MM.1S (cell line): ENCODE measurements at regions not wholly inside any gene's neighbourhood (a gene's known extent, or its start where the extent isn't known, plus 50 kb on each side); places are given as distances from the start of the nearest gene placed in this dataset.

Experiments
- DNase-seq: peaks from one replicate; pipeline ENCODE4 v3.0.0-alpha.2; 2015
- H2AFZ ChIP-seq: fragments of 300-600 bp; sonication (generic); 2 replicates; pipeline ENCODE4 v1.6.0; 2016; ENCODE audit warnings: antibody characterized with exemption, low read length
- H3F3A ChIP-seq: fragments of 300-600 bp; sonication (generic); 2 replicates; pipeline ENCODE4 v1.6.1; 2016; ENCODE audit warnings: mild to moderate bottlenecking, antibody characterized with exemption, low read length, moderate library complexity, mixed read lengths; ENCODE audit not compliant: insufficient read depth
- H3K27ac ChIP-seq: fragments of 300-600 bp; sonication (generic); 2 replicates; pipeline ENCODE4 v1.5.1; 2016; ENCODE audit warnings: mild to moderate bottlenecking, low read length
- H3K27me3 ChIP-seq: fragments of 300-600 bp; sonication (generic); replicated peaks from 2 replicates; pipeline ENCODE4 v1.6.0; 2016; ENCODE audit warnings: low read length; ENCODE audit not compliant: insufficient read depth
- H3K36me3 ChIP-seq: fragments of 300-600 bp; sonication (generic); replicated peaks from 2 replicates; pipeline ENCODE4 v1.6.1; 2016; ENCODE audit warnings: mild to moderate bottlenecking, low read length, mixed read lengths; ENCODE audit not compliant: insufficient read depth
- H3K4me1 ChIP-seq: fragments of 300-600 bp; sonication (generic); 2 replicates; pipeline ENCODE4 v1.6.1; 2016; ENCODE audit warnings: low read length, mixed read lengths
- H3K4me2 ChIP-seq: fragments of 300-600 bp; sonication (generic); 2 replicates; pipeline ENCODE4 v1.6.0; 2016; ENCODE audit warnings: low read depth, low read length
- H3K4me3 ChIP-seq: fragments of 300-600 bp; sonication (generic); 2 replicates; pipeline ENCODE4 v1.5.1; 2016; ENCODE audit warnings: low read length, mixed read lengths
- H3K79me2 ChIP-seq: fragments of 300-600 bp; sonication (generic); 2 replicates; pipeline ENCODE4 v1.6.1; 2016; ENCODE audit warnings: mixed run types, low read length, mixed read lengths
- H3K9ac ChIP-seq: fragments of 300-600 bp; sonication (generic); 2 replicates; pipeline ENCODE4 v1.6.1; 2016; ENCODE audit warnings: low read length, mixed read lengths
- H3K9me2 ChIP-seq: fragments of 300-600 bp; sonication (generic); replicated peaks from 2 replicates; pipeline ENCODE4 v1.6.1; 2016; ENCODE audit warnings: mild to moderate bottlenecking, low read length, mixed read lengths; ENCODE audit not compliant: insufficient read depth
- H3K9me3 ChIP-seq: fragments of 300-600 bp; sonication (generic); replicated peaks from 2 replicates; pipeline ENCODE4 v1.6.1; 2016; ENCODE audit warnings: mild to moderate bottlenecking, low read length, mixed read lengths; ENCODE audit not compliant: insufficient read depth
- H4K20me1 ChIP-seq: fragments of 300-600 bp; sonication (generic); 2 replicates; pipeline ENCODE4 v1.6.1; 2016; ENCODE audit warnings: mild to moderate bottlenecking, low read length, moderate library complexity, mixed read lengths; ENCODE audit not compliant: insufficient read depth
- CTCF ChIP-seq: fragments of 300-600 bp; sonication (generic); IDR thresholded peaks from 2 replicates; pipeline ENCODE4 v1.5.1; 2016; ENCODE audit warnings: antibody characterized with exemption, low read length, mixed read lengths
- EZH2 ChIP-seq: fragments of 300-600 bp; sonication (generic); optimal IDR thresholded peaks from 2 replicates; pipeline ENCODE3; 2017; ENCODE audit warnings: low read depth, mild to moderate bottlenecking, antibody characterized with exemption, low read length, mixed read lengths
- EZH2phosphoT487 ChIP-seq: fragments of 300-600 bp; sonication (generic); IDR thresholded peaks from 2 replicates; pipeline ENCODE4 v1.6.1; 2018; ENCODE audit warnings: antibody characterized with exemption, low read length

- H3K4me3 ChIP-seq, result no peak overlapping the region
- H4K20me1 ChIP-seq, result no peaks in the 10 kb centered on the region
- H3K4me2 ChIP-seq, result no peak overlapping the region
- H3K27me3 ChIP-seq, result no peaks in the 10 kb centered on the region
- H3K9me2 ChIP-seq, result no peaks in the 10 kb centered on the region
- H3K79me2 ChIP-seq, result no peaks in the 10 kb centered on the region
- H3K4me1 ChIP-seq, result no peaks in the 10 kb centered on the region
- H3F3A ChIP-seq, result no peaks in the 10 kb centered on the region
- TF ChIP-seq EZH2 (no peak), EZH2phosphoT487 (no peak), CTCF (no peak)
- DNase-seq, result no peak
- no peak overlapping the region for H3K9ac ChIP-seq
- no peak overlapping the region for H2AFZ ChIP-seq
- no peaks in the 10 kb centered on the region for H3K36me3 ChIP-seq
- H3K27ac ChIP-seq, result no peak overlapping the region
- no peaks in the 10 kb centered on the region for H3K9me3 ChIP-seq
These were observed 306.8 kb downstream of the PDHA2 start for GRCh38 chr4:96146686-96147085.

- Histone ChIP-seq H3K79me2 (no peaks in the 10 kb centered on the region), H3K4me3 (no peak overlapping the region), H3K27ac (no peak overlapping the region), H3F3A (no peaks in the 10 kb centered on the region), H3K9me2 (no peaks in the 10 kb centered on the region), H3K9ac (no peak overlapping the region), H3K4me2 (no peak overlapping the region), H3K9me3 (no peaks in the 10 kb centered on the region), H3K27me3 (no peaks in the 10 kb centered on the region), H3K36me3 (no peaks in the 10 kb centered on the region), H4K20me1 (no peaks in the 10 kb centered on the region), H3K4me1 (no peaks in the 10 kb centered on the region), H2AFZ (no peak overlapping the region)
- no peak for TF ChIP-seq EZH2phosphoT487
- no peak for TF ChIP-seq CTCF
- no peak for TF ChIP-seq EZH2
- DNase-seq, result no peak
These were observed 310.0 kb downstream of the PDHA2 start for GRCh38 chr4:96149894-96150293.

- no peak overlapping the region for H2AFZ ChIP-seq
- no peak overlapping the region for H3K27ac ChIP-seq
- no peak overlapping the region for H3K4me2 ChIP-seq
- no peaks in the 10 kb centered on the region for H3K27me3 ChIP-seq
- H3F3A ChIP-seq, result no peaks in the 10 kb centered on the region
- no peaks in the 10 kb centered on the region for H3K36me3 ChIP-seq
- no peak overlapping the region for H3K4me3 ChIP-seq
- TF ChIP-seq EZH2phosphoT487 (no peak), CTCF (no peak), EZH2 (no peak)
- no peaks in the 10 kb centered on the region for H3K4me1 ChIP-seq
- no peaks in the 10 kb centered on the region for H3K9me2 ChIP-seq
- no peaks in the 10 kb centered on the region for H3K9me3 ChIP-seq
- no peak for DNase-seq
- H3K79me2 ChIP-seq, result no peaks in the 10 kb centered on the region
- no peaks in the 10 kb centered on the region for H4K20me1 ChIP-seq
- H3K9ac ChIP-seq, result no peak overlapping the region
These were observed 310.6 kb downstream of the PDHA2 start for GRCh38 chr4:96150466-96150865.
